HL-60/S4 treated with phorbol 12-myristate 13-acetate at 8.2 ng/mL for 4 days and 3 days (cell line): ENCODE measurements at regions not wholly inside any gene's neighbourhood (a gene's known extent, or its start where the extent isn't known, plus 50 kb on each side); places are given as distances from the start of the nearest gene placed in this dataset.

Source experiments
- in situ Hi-C: fragments of 300-500 bp; cut with MboI; formaldehyde crosslinking; loops from 2 replicates; pipeline ENCODE4 v1.15.0; 2022; ENCODE audit warnings: low sequenced_read_pairs

- in situ Hi-C loops = no loop called here
Measured at GRCh38 chr15:70436428-70436827, 326.9 kb downstream of the UACA start.

GRCh38 chr15:70435872-70436271 lies 327.5 kb downstream of the UACA start:
- in situ Hi-C loops = no loop called here

- in situ Hi-C loops = no loop called here
Measured at GRCh38 chr15:70435369-70435768, 328.0 kb downstream of the UACA start.

- in situ Hi-C loops = no loop called here
Measured at GRCh38 chr15:70433586-70434324, 329.6 kb downstream of the UACA start.

GRCh38 chr15:70432924-70433495 lies 330.3 kb downstream of the UACA start:
- in situ Hi-C loops = no loop called here

- in situ Hi-C loops = no loop called here
Measured at GRCh38 chr15:70431854-70432253, 331.5 kb downstream of the UACA start.

- in situ Hi-C loops = no loop called here
Measured at GRCh38 chr15:70430069-70430468, 332.4 kb upstream of the TLE3 start.

- in situ Hi-C loops = no loop called here
Measured at GRCh38 chr15:70429056-70429722, 331.5 kb upstream of the TLE3 start.

GRCh38 chr15:70428211-70428822 lies 330.6 kb upstream of the TLE3 start:
- in situ Hi-C loops = no loop called here

GRCh38 chr15:70427167-70428120 lies 329.7 kb upstream of the TLE3 start:
- in situ Hi-C loops = no loop called here

- in situ Hi-C loops = no loop called here
Measured at GRCh38 chr15:70426096-70426821, 328.5 kb upstream of the TLE3 start.

- in situ Hi-C loops = no loop called here
Measured at GRCh38 chr15:70424937-70425411, 327.3 kb upstream of the TLE3 start.

- in situ Hi-C loops = no loop called here
Measured at GRCh38 chr15:70423267-70423666, 325.6 kb upstream of the TLE3 start.

GRCh38 chr15:70422342-70422741 lies 324.6 kb upstream of the TLE3 start:
- in situ Hi-C loops = no loop called here

- in situ Hi-C loops = no loop called here
Measured at GRCh38 chr15:70420948-70421482, 323.3 kb upstream of the TLE3 start.

GRCh38 chr15:70420086-70420947 lies 322.6 kb upstream of the TLE3 start:
- in situ Hi-C loops = no loop called here

GRCh38 chr15:70418943-70419342 lies 321.2 kb upstream of the TLE3 start:
- in situ Hi-C loops = no loop called here

- in situ Hi-C loops = no loop called here
Measured at GRCh38 chr15:70417535-70417934, 319.8 kb upstream of the TLE3 start.

GRCh38 chr15:70416829-70417228 lies 319.1 kb upstream of the TLE3 start:
- in situ Hi-C loops = no loop called here
